HEK293 (cell line): ENCODE measurements at regions not wholly inside any gene's neighbourhood (a gene's known extent, or its start where the extent isn't known, plus 50 kb on each side); places are given as distances from the start of the nearest gene placed in this dataset.

ENCODE experiments used
- CTCF ChIA-PET: fragments of 350-600 bp; formaldehyde crosslinking; extraction: SDS; loops from one replicate; lab custom pipeline; 2021; ENCODE audit warnings: antibody characterized with exemption; lab: Yijun Ruan, JAX
- POLR2A ChIA-PET: fragments of 300-600 bp; formaldehyde crosslinking; extraction: SDS; loops from one replicate; lab custom pipeline; 2020; ENCODE audit warnings: antibody characterized with exemption, inconsistent platforms; lab: Yijun Ruan, JAX
- H3K27ac ChIP-seq: fragments of 200-500 bp; sonication (Bioruptor generic); 2 replicates; pipeline ENCODE4 v1.5.1; 2014; ENCODE audit warnings: low read depth, low read length, control low read depth, inconsistent platforms; ENCODE audit errors: extremely low read depth
- H3K36me3 ChIP-seq, 2 experiments: fragments of 200-500 bp in 1 of 2; sonication (Bioruptor generic) in 1 of 2; 1 replicate in 1 of 2; 2 replicates in 1 of 2; pipeline ENCODE4 v1.5.1; 2014 to 2017; ENCODE audit warnings: inconsistent platforms in 2 of 2, low read length in 2 of 2; ENCODE audit not compliant: control insufficient read depth in 2 of 2, insufficient read depth in 1 of 2
- H3K4me1 ChIP-seq: fragments of 200-500 bp; sonication (Bioruptor generic); 2 replicates; pipeline ENCODE4 v1.5.1; 2014; ENCODE audit warnings: mild to moderate bottlenecking, low read length, inconsistent platforms; ENCODE audit not compliant: control insufficient read depth, insufficient read depth
- H3K4me3 ChIP-seq: 2 replicates; pipeline ENCODE4 v1.5.1; 2011; ENCODE audit warnings: low read depth, mild to moderate bottlenecking, control low read depth, low read length, moderate library complexity
- H3K9me3 ChIP-seq: fragments of 200-500 bp; sonication (Bioruptor generic); 2 replicates; pipeline ENCODE4 v1.5.1; 2014; ENCODE audit warnings: low read depth, low read length, inconsistent platforms; ENCODE audit not compliant: control insufficient read depth, insufficient read depth
- OVOL3 ChIP-seq: fragments of 450-650 bp; formaldehyde crosslinking; IDR thresholded peaks from 2 replicates; pipeline ENCODE4 v1.5.1; 2016; ENCODE audit warnings: missing biosample characterization, missing genetic modification characterization
- REPIN1 ChIP-seq: fragments of 450-650 bp; formaldehyde crosslinking; IDR thresholded peaks from 2 replicates; pipeline ENCODE4 v1.5.1; 2017; ENCODE audit warnings: missing biosample characterization, missing genetic modification characterization, low read depth
- SETDB1 ChIP-seq: IDR thresholded peaks from one replicate; pipeline ENCODE4 v1.6.1; 2017; ENCODE audit warnings: mild to moderate bottlenecking, low read length, moderate library complexity, mixed read lengths; ENCODE audit not compliant: insufficient read length
- ZNF112 ChIP-seq: fragments of 450-650 bp; formaldehyde crosslinking; IDR thresholded peaks from 2 replicates; pipeline ENCODE4 v1.5.0; 2017; ENCODE audit warnings: missing biosample characterization, missing genetic modification characterization
- ZNF16 ChIP-seq: fragments of 450-650 bp; formaldehyde crosslinking; IDR thresholded peaks from 2 replicates; pipeline ENCODE4 v1.5.1; 2016; ENCODE audit warnings: low read depth, missing biosample characterization, missing genetic modification characterization
- ZNF175 ChIP-seq: fragments of 450-650 bp; formaldehyde crosslinking; IDR thresholded peaks from 2 replicates; pipeline ENCODE4 v1.5.1; 2016; ENCODE audit warnings: missing biosample characterization, missing genetic modification characterization
- ZNF2 ChIP-seq: fragments of 450-650 bp; formaldehyde crosslinking; IDR thresholded peaks from 2 replicates; pipeline ENCODE4 v1.5.1; 2016; ENCODE audit warnings: missing biosample characterization, missing genetic modification characterization
- ZNF23 ChIP-seq: fragments of 450-650 bp; formaldehyde crosslinking; IDR thresholded peaks from 2 replicates; pipeline ENCODE4 v1.5.1; 2016; ENCODE audit warnings: missing biosample characterization, missing genetic modification characterization, borderline replicate concordance
- ZNF24 ChIP-seq: fragments of 450-650 bp; formaldehyde crosslinking; IDR thresholded peaks from 2 replicates; pipeline ENCODE4 v1.5.1; 2016; ENCODE audit warnings: missing biosample characterization, missing genetic modification characterization
- ZNF292 ChIP-seq: fragments of 450-650 bp; formaldehyde crosslinking; IDR thresholded peaks from 2 replicates; pipeline ENCODE4 v1.5.1; 2016; ENCODE audit warnings: low read depth, missing biosample characterization, missing genetic modification characterization, borderline replicate concordance
- ZNF302 ChIP-seq: fragments of 450-650 bp; formaldehyde crosslinking; IDR thresholded peaks from 2 replicates; pipeline ENCODE4 v1.5.1; 2016; ENCODE audit warnings: missing biosample characterization, missing genetic modification characterization, low read depth
- ZNF354C ChIP-seq: fragments of 450-650 bp; formaldehyde crosslinking; IDR thresholded peaks from 2 replicates; pipeline ENCODE4 v1.5.1; 2016; ENCODE audit warnings: missing biosample characterization, missing genetic modification characterization, low read depth, borderline replicate concordance
- ZNF549 ChIP-seq: fragments of 450-650 bp; IDR thresholded peaks from 2 replicates; pipeline ENCODE4 v1.5.1; 2018; ENCODE audit warnings: missing biosample characterization, missing genetic modification characterization, mild to moderate bottlenecking, inconsistent platforms, moderate library complexity
- ZNF623 ChIP-seq: fragments of 450-650 bp; formaldehyde crosslinking; IDR thresholded peaks from 2 replicates; pipeline ENCODE4 v1.5.1; 2016; ENCODE audit warnings: missing biosample characterization, missing genetic modification characterization
- ZNF626 ChIP-seq: fragments of 450-650 bp; sonication (Bioruptor Pico); formaldehyde crosslinking; IDR thresholded peaks from 2 replicates; pipeline ENCODE4 v1.5.1; 2018; ENCODE audit warnings: missing biosample characterization, missing genetic modification characterization, inconsistent platforms
- ZNF658 ChIP-seq: fragments of 450-650 bp; formaldehyde crosslinking; IDR thresholded peaks from 2 replicates; pipeline ENCODE4; 2016; ENCODE audit warnings: missing biosample characterization, missing genetic modification characterization
- ZNF837 ChIP-seq: fragments of 450-650 bp; formaldehyde crosslinking; IDR thresholded peaks from 2 replicates; pipeline ENCODE4 v1.5.1; 2016; ENCODE audit warnings: missing biosample characterization, missing genetic modification characterization
- TF ChIP-seq, protein P1 (sequence below): fragments of 450-650 bp; formaldehyde crosslinking; IDR thresholded peaks from 2 replicates; pipeline ENCODE4 v1.5.1; 2016; ENCODE audit warnings: missing biosample characterization, missing genetic modification characterization, borderline replicate concordance
- TF ChIP-seq, protein P2 (sequence below): fragments of 450-650 bp; formaldehyde crosslinking; IDR thresholded peaks from 2 replicates; pipeline ENCODE4; 2016; ENCODE audit warnings: missing biosample characterization, missing genetic modification characterization
- TF ChIP-seq, protein P3 (sequence below): fragments of 450-650 bp; formaldehyde crosslinking; IDR thresholded peaks from 2 replicates; pipeline ENCODE4 v1.5.1; 2016; ENCODE audit warnings: missing biosample characterization, missing genetic modification characterization
- TF ChIP-seq, protein P4 (sequence below): fragments of 450-650 bp; formaldehyde crosslinking; IDR thresholded peaks from 2 replicates; pipeline ENCODE4 v1.5.1; 2017; ENCODE audit warnings: missing biosample characterization, missing genetic modification characterization

DNA sequence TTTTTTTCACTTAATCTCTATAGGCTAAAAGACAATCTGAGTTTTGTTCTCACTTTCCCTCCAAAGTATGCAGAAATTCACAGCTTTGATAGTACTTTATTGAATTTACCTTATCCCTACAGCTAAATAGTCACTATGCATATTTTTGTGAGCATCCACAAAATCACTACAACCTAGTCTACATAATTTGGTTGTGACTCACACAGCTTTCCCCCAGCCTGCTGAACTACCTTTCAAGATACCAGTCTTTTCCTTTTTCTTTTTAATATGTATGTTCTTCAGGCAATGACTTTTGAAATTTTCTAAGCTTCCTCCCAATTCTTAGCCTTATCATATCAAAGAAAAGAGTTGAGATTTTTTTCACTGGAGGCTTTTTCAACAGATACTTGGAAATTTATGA, 347.3 kb upstream of the CDH6 start (continued):
- TF ChIP-seq, protein P1, sequence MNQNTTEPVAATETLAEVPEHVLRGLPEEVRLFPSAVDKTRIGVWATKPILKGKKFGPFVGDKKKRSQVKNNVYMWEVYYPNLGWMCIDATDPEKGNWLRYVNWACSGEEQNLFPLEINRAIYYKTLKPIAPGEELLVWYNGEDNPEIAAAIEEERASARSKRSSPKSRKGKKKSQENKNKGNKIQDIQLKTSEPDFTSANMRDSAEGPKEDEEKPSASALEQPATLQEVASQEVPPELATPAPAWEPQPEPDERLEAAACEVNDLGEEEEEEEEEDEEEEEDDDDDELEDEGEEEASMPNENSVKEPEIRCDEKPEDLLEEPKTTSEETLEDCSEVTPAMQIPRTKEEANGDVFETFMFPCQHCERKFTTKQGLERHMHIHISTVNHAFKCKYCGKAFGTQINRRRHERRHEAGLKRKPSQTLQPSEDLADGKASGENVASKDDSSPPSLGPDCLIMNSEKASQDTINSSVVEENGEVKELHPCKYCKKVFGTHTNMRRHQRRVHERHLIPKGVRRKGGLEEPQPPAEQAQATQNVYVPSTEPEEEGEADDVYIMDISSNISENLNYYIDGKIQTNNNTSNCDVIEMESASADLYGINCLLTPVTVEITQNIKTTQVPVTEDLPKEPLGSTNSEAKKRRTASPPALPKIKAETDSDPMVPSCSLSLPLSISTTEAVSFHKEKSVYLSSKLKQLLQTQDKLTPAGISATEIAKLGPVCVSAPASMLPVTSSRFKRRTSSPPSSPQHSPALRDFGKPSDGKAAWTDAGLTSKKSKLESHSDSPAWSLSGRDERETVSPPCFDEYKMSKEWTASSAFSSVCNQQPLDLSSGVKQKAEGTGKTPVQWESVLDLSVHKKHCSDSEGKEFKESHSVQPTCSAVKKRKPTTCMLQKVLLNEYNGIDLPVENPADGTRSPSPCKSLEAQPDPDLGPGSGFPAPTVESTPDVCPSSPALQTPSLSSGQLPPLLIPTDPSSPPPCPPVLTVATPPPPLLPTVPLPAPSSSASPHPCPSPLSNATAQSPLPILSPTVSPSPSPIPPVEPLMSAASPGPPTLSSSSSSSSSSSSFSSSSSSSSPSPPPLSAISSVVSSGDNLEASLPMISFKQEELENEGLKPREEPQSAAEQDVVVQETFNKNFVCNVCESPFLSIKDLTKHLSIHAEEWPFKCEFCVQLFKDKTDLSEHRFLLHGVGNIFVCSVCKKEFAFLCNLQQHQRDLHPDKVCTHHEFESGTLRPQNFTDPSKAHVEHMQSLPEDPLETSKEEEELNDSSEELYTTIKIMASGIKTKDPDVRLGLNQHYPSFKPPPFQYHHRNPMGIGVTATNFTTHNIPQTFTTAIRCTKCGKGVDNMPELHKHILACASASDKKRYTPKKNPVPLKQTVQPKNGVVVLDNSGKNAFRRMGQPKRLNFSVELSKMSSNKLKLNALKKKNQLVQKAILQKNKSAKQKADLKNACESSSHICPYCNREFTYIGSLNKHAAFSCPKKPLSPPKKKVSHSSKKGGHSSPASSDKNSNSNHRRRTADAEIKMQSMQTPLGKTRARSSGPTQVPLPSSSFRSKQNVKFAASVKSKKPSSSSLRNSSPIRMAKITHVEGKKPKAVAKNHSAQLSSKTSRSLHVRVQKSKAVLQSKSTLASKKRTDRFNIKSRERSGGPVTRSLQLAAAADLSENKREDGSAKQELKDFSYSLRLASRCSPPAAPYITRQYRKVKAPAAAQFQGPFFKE (tag by site-specific recombination) = no peak
- no peak for TF ChIP-seq ZNF16 (tag by site-specific recombination)
- TF ChIP-seq, all 188 proteins: peak for 0

DNA sequence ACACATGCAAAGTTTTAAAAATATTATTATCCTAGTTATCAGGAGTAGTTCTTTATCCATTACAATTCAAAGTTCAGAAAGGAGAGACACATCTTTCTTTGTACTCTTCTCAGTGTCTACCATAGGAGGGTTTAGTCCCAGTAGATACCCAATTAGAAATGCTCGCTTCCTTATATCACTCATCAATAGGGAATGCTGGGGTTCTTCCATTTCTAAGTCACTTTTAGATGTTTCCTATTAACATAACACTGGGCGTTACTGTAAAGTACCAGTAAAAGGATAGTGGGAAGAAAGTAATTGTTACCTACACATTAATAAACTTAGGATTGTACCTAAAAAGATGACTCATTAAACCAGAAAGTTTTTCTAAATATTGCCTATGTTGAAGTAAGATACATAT, 348.3 kb upstream of the CDH6 start:
- ChIA-PET POLR2A (no interaction called here), CTCF (no interaction called here)
- TF ChIP-seq, protein P2, sequence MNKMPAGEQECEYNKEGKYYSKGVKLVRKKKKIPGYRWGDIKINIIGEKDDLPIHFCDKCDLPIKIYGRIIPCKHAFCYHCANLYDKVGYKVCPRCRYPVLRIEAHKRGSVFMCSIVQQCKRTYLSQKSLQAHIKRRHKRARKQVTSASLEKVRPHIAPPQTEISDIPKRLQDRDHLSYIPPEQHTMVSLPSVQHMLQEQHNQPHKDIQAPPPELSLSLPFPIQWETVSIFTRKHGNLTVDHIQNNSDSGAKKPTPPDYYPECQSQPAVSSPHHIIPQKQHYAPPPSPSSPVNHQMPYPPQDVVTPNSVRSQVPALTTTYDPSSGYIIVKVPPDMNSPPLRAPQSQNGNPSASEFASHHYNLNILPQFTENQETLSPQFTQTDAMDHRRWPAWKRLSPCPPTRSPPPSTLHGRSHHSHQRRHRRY = no peak
- TF ChIP-seq ZNF623 (tag by site-specific recombination) = no peak
- TF ChIP-seq ZNF549 = no peak
- TF ChIP-seq ZNF292 (tag by site-specific recombination) = no peak
- no peak for TF ChIP-seq ZNF23 (tag by site-specific recombination)
- no peak for TF ChIP-seq SETDB1
- TF ChIP-seq, protein P3, sequence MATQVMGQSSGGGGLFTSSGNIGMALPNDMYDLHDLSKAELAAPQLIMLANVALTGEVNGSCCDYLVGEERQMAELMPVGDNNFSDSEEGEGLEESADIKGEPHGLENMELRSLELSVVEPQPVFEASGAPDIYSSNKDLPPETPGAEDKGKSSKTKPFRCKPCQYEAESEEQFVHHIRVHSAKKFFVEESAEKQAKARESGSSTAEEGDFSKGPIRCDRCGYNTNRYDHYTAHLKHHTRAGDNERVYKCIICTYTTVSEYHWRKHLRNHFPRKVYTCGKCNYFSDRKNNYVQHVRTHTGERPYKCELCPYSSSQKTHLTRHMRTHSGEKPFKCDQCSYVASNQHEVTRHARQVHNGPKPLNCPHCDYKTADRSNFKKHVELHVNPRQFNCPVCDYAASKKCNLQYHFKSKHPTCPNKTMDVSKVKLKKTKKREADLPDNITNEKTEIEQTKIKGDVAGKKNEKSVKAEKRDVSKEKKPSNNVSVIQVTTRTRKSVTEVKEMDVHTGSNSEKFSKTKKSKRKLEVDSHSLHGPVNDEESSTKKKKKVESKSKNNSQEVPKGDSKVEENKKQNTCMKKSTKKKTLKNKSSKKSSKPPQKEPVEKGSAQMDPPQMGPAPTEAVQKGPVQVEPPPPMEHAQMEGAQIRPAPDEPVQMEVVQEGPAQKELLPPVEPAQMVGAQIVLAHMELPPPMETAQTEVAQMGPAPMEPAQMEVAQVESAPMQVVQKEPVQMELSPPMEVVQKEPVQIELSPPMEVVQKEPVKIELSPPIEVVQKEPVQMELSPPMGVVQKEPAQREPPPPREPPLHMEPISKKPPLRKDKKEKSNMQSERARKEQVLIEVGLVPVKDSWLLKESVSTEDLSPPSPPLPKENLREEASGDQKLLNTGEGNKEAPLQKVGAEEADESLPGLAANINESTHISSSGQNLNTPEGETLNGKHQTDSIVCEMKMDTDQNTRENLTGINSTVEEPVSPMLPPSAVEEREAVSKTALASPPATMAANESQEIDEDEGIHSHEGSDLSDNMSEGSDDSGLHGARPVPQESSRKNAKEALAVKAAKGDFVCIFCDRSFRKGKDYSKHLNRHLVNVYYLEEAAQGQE = no peak
- TF ChIP-seq ZNF626 (tag by site-specific recombination) = no peak
- no peak for TF ChIP-seq ZNF24 (tag by site-specific recombination)
- TF ChIP-seq ZNF175 (tag by site-specific recombination) = no peak
- TF ChIP-seq ZNF837 (tag by site-specific recombination) = no peak
- no peak for TF ChIP-seq OVOL3
- TF ChIP-seq ZNF302 (tag by site-specific recombination) = no peak
- TF ChIP-seq, protein P4, sequence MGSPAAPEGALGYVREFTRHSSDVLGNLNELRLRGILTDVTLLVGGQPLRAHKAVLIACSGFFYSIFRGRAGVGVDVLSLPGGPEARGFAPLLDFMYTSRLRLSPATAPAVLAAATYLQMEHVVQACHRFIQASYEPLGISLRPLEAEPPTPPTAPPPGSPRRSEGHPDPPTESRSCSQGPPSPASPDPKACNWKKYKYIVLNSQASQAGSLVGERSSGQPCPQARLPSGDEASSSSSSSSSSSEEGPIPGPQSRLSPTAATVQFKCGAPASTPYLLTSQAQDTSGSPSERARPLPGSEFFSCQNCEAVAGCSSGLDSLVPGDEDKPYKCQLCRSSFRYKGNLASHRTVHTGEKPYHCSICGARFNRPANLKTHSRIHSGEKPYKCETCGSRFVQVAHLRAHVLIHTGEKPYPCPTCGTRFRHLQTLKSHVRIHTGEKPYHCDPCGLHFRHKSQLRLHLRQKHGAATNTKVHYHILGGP (tag by site-specific recombination) = no peak
- no peak for TF ChIP-seq REPIN1 (tag by site-specific recombination)
- no peak for TF ChIP-seq ZNF112 (tag by site-specific recombination)
- TF ChIP-seq ZNF354C (tag by site-specific recombination) = no peak
- no peak for TF ChIP-seq ZNF658 (tag by site-specific recombination)
- no peak for TF ChIP-seq ZNF2 (tag by site-specific recombination)
- no peaks in the 10 kb centered on the region for H3K36me3 ChIP-seq
- no peak overlapping the region for H3K27ac ChIP-seq
- no peak overlapping the region for H3K4me3 ChIP-seq
- no peaks in the 10 kb centered on the region for H3K9me3 ChIP-seq
- H3K4me1 ChIP-seq = no peaks in the 10 kb centered on the region
